AG04450 (cell line): ENCODE measurements at regions not wholly inside any gene's neighbourhood (a gene's known extent, or its start where the extent isn't known, plus 50 kb on each side); places are given as distances from the start of the nearest gene placed in this dataset.

ENCODE experiments used
- CTCF ChIA-PET: fragments of 300-600, 350-600 bp; formaldehyde crosslinking; extraction: SDS; loops from one replicate; lab custom pipeline; 2022; ENCODE audit warnings: antibody characterized with exemption, inconsistent platforms; lab: Charles Lee
- POLR2A ChIA-PET: fragments of 350-600 bp; formaldehyde crosslinking; extraction: SDS; loops from one replicate; lab custom pipeline; 2021; ENCODE audit warnings: antibody characterized with exemption, inconsistent platforms; lab: Yijun Ruan, JAX
- DNase-seq: peaks from one replicate; pipeline ENCODE4 v3.0.0-alpha.2; 2011; ENCODE audit warnings: low read depth, low spot score
- H3K27ac ChIP-seq: one replicate; pipeline ENCODE4 v1.5.1; 2012; ENCODE audit warnings: low read depth, low read length, control low read depth
- H3K27me3 ChIP-seq: one replicate; pipeline ENCODE4 v1.6.0; 2012; ENCODE audit warnings: low read length; ENCODE audit not compliant: control insufficient read depth, insufficient read depth
- H3K4me3 ChIP-seq: 2 replicates; pipeline ENCODE4 v1.5.1; 2011; ENCODE audit warnings: mild to moderate bottlenecking, low read depth, low read length, control low read depth
- H3K9me3 ChIP-seq: 2 replicates; pipeline ENCODE4 v1.5.1; 2012; ENCODE audit warnings: low read length; ENCODE audit not compliant: control insufficient read depth, insufficient read depth
- TF ChIP-seq, protein P1 (sequence below): IDR thresholded peaks from 2 replicates; pipeline ENCODE4 v1.5.1; 2011; ENCODE audit warnings: low read depth, low read length, control low read depth, inconsistent platforms

GRCh38 chr18:45136381-45137086 lies 455.8 kb downstream of the SETBP1 start:
- DNase-seq, result no peak
- H3K27me3 ChIP-seq, result no peaks in the 10 kb centered on the region
- no peak overlapping the region for H3K27ac ChIP-seq
- POLR2A ChIA-PET, result no interaction called here
- H3K9me3 ChIP-seq, result no peaks in the 10 kb centered on the region
- TF ChIP-seq, protein P1, sequence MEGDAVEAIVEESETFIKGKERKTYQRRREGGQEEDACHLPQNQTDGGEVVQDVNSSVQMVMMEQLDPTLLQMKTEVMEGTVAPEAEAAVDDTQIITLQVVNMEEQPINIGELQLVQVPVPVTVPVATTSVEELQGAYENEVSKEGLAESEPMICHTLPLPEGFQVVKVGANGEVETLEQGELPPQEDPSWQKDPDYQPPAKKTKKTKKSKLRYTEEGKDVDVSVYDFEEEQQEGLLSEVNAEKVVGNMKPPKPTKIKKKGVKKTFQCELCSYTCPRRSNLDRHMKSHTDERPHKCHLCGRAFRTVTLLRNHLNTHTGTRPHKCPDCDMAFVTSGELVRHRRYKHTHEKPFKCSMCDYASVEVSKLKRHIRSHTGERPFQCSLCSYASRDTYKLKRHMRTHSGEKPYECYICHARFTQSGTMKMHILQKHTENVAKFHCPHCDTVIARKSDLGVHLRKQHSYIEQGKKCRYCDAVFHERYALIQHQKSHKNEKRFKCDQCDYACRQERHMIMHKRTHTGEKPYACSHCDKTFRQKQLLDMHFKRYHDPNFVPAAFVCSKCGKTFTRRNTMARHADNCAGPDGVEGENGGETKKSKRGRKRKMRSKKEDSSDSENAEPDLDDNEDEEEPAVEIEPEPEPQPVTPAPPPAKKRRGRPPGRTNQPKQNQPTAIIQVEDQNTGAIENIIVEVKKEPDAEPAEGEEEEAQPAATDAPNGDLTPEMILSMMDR, result no peak
- H3K4me3 ChIP-seq, result no peak overlapping the region
- CTCF ChIA-PET, result interaction anchor here (0.6 kb wide), 1 partner anchor 233 kb away, joined by 6 read pairs; no protein-coding TSS in a partner anchor

DNA sequence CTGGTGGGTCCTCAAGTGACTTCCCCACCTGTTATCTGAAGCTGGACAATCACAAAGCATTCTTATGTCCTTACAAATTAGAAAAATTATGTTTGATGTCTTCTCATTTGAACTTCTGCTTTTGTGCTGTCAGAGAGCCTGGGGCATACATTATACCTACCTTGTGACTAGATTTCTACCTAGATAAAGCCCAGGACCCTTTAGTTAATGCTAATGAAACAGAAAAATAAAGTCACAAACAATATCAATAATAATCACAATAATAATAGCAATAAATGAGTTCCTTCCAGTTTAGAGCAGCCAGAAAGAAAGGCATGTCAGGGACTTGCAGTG lies 456.4 kb downstream of the SETBP1 start:
- no peak overlapping the region for H3K27ac ChIP-seq
- ChIA-PET CTCF (no interaction called here), POLR2A (no interaction called here)
- no peaks in the 10 kb centered on the region for H3K9me3 ChIP-seq
- H3K27me3 ChIP-seq, result no peaks in the 10 kb centered on the region
- no peak overlapping the region for H3K4me3 ChIP-seq
- TF ChIP-seq, protein P1, result no peak
- DNase-seq, result no peak

- H3K4me3 ChIP-seq, result no peak overlapping the region
- ChIA-PET POLR2A (no interaction called here), CTCF (no interaction called here)
- TF ChIP-seq, protein P1, result no peak
- H3K9me3 ChIP-seq, result no peaks in the 10 kb centered on the region
- H3K27ac ChIP-seq, result no peak overlapping the region
- DNase-seq, result no peak
- peaks cover 4% of the 10 kb centered on the region for H3K27me3 ChIP-seq
Measured at GRCh38 chr18:45139478-45139877, 458.8 kb downstream of the SETBP1 start.

DNA sequence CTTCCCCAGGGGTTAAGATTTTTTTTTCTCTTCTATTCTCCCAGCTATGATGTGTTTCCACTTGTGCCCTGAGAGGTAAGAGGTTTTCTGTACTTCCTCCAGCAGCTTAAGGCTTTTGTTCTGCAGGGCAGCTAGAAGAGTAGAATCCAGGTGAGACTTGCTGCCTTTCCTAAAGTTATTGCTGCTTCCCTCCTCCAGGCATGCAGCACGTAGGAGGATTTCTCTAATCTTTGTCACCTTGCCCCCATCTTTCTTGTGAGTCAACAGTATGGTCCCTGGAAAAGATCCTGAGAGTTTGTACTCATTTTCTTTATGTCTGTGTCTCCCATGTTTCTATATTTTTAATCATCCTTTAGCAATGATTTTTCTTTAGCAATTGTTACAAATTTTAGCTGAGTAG lies 462.2 kb downstream of the SETBP1 start:
- CTCF ChIA-PET, result no interaction called here

DNA sequence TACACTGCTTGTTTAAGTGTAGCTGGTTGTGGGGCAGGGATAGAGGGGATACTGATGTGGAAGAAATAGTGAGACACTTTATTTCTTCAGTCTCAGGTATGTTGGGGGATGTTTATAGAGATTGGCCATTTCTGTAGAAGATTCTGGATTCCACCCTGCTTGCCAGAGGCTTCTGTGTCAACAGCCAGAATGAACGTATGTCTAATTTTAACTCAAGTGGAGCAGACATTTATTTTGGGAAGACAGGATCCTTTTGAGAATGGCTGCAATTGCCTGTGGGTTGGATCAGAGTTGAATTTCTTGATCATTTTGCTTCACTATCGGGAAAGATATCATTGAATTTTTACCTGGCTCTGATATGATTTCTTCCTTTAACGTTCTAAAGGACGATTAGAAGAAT lies 465.6 kb upstream of the SLC14A2 start:
- POLR2A ChIA-PET, result no interaction called here
- Histone ChIP-seq H3K27me3 (no peaks in the 10 kb centered on the region), H3K4me3 (no peak overlapping the region), H3K27ac (no peak overlapping the region), H3K9me3 (no peaks in the 10 kb centered on the region)
- DNase-seq, result no peak
- TF ChIP-seq, protein P1, result no peak
- CTCF ChIA-PET, result no interaction called here

More for the DNA sequence above, 462.2 kb downstream of the SETBP1 start:
- H3K27me3 ChIP-seq, result peaks cover 4% of the 10 kb centered on the region
- TF ChIP-seq, protein P1, result no peak
- POLR2A ChIA-PET, result no interaction called here
- H3K4me3 ChIP-seq, result no peak overlapping the region
- DNase-seq, result no peak
- H3K27ac ChIP-seq, result no peak overlapping the region
- H3K9me3 ChIP-seq, result no peaks in the 10 kb centered on the region
